K562 (cell line): ENCODE measurements at regions not wholly inside any gene's neighbourhood (a gene's known extent, or its start where the extent isn't known, plus 50 kb on each side); places are given as distances from the start of the nearest gene placed in this dataset.

Experiments
- ATAC-seq: fragments of 200-7000 bp; cut with Tn5 transposase; 3 replicates; pipeline ENCODE4 v1.9.1; 2020; ENCODE audit warnings: moderate library complexity
- BruUV-seq: library from RNA; stranded (reverse); fragments of 400-500 nt; replicated peaks from 2 replicates; lab custom pipeline; 2021; lab: Mats Ljungman, UMichigan
- CTCF ChIA-PET: fragments of 300-600 bp; formaldehyde crosslinking; extraction: SDS; loops from one replicate; lab custom pipeline; 2021; ENCODE audit warnings: low intra/inter-chr PET ratio; lab: Yijun Ruan, JAX
- POLR2A ChIA-PET: fragments of 300-600, 350-650 bp; sonication (Branson Sonifier 250); formaldehyde crosslinking; extraction: SDS; loops from one replicate; lab custom pipeline; 2021; ENCODE audit warnings: antibody characterized with exemption, inconsistent platforms; lab: Yijun Ruan, JAX
- DNase-seq, 4 experiments: peaks; one replicate each; pipeline versions ENCODE4 v3.0.0 to v3.0.0-alpha.2; 2011 to 2018; ENCODE audit warnings: low spot score in 3 of 4, mixed read lengths in 3 of 4; ENCODE audit errors: extremely low read depth in 1 of 4
- FAIRE-seq: peaks from 2 replicates; lab custom pipeline; 2011; peaks lifted over from hg19 to GRCh38; lab: Jason Lieb, UNC
- H2AFZ ChIP-seq: 2 replicates; pipeline ENCODE4 v1.6.0; 2011; ENCODE audit warnings: low read depth, low read length, control low read depth, inconsistent platforms
- H3K27ac ChIP-seq: fragments of 200-600 bp; 3 replicates; pipeline ENCODE4 v1.8.0; 2011; ENCODE audit warnings: low read depth, mild to moderate bottlenecking, control low read depth, inconsistent platforms, low read length, moderate library complexity, mixed read lengths; ENCODE audit errors: extremely low read depth
- H3K27me3 ChIP-seq, 2 experiments: fragments of 300-600 bp in 1 of 2; 2 replicates in 1 of 2; 3 replicates in 1 of 2; pipeline versions ENCODE4 v1.6.0 to v1.8.0; 2011; ENCODE audit warnings: inconsistent platforms in 2 of 2, low read length in 2 of 2, mild to moderate bottlenecking in 1 of 2, mixed read lengths in 1 of 2, moderate library complexity in 1 of 2; ENCODE audit not compliant: control insufficient read depth in 2 of 2, insufficient read depth in 2 of 2
- H3K36me3 ChIP-seq: fragments of 300-600 bp; 3 replicates; pipeline ENCODE4 v1.8.0; 2011; ENCODE audit warnings: mild to moderate bottlenecking, low read length, inconsistent platforms; ENCODE audit not compliant: control insufficient read depth, insufficient read depth
- H3K4me1 ChIP-seq, 2 experiments: fragments of 200-600 bp in 1 of 2; replicated peaks in 1 of 2; 2 replicates in 1 of 2; 3 replicates in 1 of 2; pipeline versions ENCODE4 v1.5.1 to v1.8.0; 2011; ENCODE audit warnings: inconsistent platforms in 2 of 2, low read length in 2 of 2, mild to moderate bottlenecking in 1 of 2, mixed read lengths in 1 of 2, moderate library complexity in 1 of 2; ENCODE audit not compliant: control insufficient read depth in 2 of 2, insufficient read depth in 2 of 2
- H3K4me2 ChIP-seq: 2 replicates; pipeline ENCODE4 v1.6.1; 2011; ENCODE audit warnings: low read length, control low read depth, inconsistent platforms, mixed read lengths; ENCODE audit not compliant: insufficient read depth
- H3K4me3 ChIP-seq: fragments of 200-600 bp; sonication (generic), shearing (Covaris generic); 2 replicates; pipeline ENCODE4 v1.5.1; 2016; ENCODE audit warnings: control low read depth, inconsistent platforms
- H3K79me2 ChIP-seq: fragments of 200-600 bp; 3 replicates; pipeline ENCODE4 v1.8.0; 2011; ENCODE audit warnings: low read length, inconsistent platforms; ENCODE audit not compliant: control insufficient read depth, insufficient read depth
- H3K9ac ChIP-seq, 2 experiments: 2 replicates each; pipeline versions ENCODE4 v1.6.0 to v1.6.1; 2011; ENCODE audit warnings: low read depth in 2 of 2, low read length in 2 of 2, control low read depth in 1 of 2, inconsistent platforms in 1 of 2, mild to moderate bottlenecking in 1 of 2, mixed read lengths in 1 of 2; ENCODE audit not compliant: insufficient read depth in 1 of 2
- H3K9me1 ChIP-seq: one replicate; pipeline ENCODE4 v1.6.0; 2011; ENCODE audit warnings: inconsistent platforms, mild to moderate bottlenecking, low read length, moderate library complexity; ENCODE audit not compliant: control insufficient read depth, insufficient read depth
- H3K9me3 ChIP-seq: replicated peaks from 2 replicates; pipeline ENCODE4 v1.5.1; 2011; ENCODE audit warnings: low read depth, low read length, inconsistent platforms; ENCODE audit not compliant: control insufficient read depth, insufficient read depth
- H4K20me1 ChIP-seq: replicated peaks from 2 replicates; pipeline ENCODE4 v1.6.1; 2011; ENCODE audit warnings: low read length, inconsistent platforms, mixed read lengths; ENCODE audit not compliant: control insufficient read depth, insufficient read depth
- ADNP ChIP-seq: fragments of 200-800 bp; sonication (Bioruptor generic); IDR thresholded peaks from 2 replicates; pipeline ENCODE4 v1.6.1; 2016; ENCODE audit warnings: missing genetic modification characterization, missing compliant biosample characterization
- BMI1 ChIP-seq: fragments of 150-350 bp; IDR thresholded peaks from 2 replicates; pipeline ENCODE4 v1.6.1; 2014; ENCODE audit warnings: low read length
- CBFB ChIP-seq: sonication (generic); formaldehyde crosslinking; IDR thresholded peaks from 2 replicates; pipeline ENCODE4 v1.4.0; 2020; ENCODE audit warnings: mild to moderate bottlenecking, missing genetic modification reagents
- CSDE1 ChIP-seq, 2 experiments: fragments of 450-650 bp; IDR thresholded peaks; 2 replicates each; pipeline ENCODE4 v1.6.1; 2016; ENCODE audit warnings: mild to moderate bottlenecking in 1 of 2
- ELF4 ChIP-seq: fragments of 450-650 bp; formaldehyde crosslinking; IDR thresholded peaks from 2 replicates; pipeline ENCODE4 v1.4.0; 2022; ENCODE audit warnings: missing genetic modification characterization
- HDAC6 ChIP-seq: IDR thresholded peaks from 2 replicates; pipeline ENCODE4 v1.6.1; 2012; ENCODE audit warnings: low read depth, mild to moderate bottlenecking, control low read depth, inconsistent platforms, low read length, moderate library complexity
- OTX1 ChIP-seq: fragments of 450-650 bp; formaldehyde crosslinking; IDR thresholded peaks from 2 replicates; pipeline ENCODE4 v1.4.0; 2022; ENCODE audit warnings: mild to moderate bottlenecking
- PCBP2 ChIP-seq: fragments of 200-400 bp; formaldehyde crosslinking; IDR thresholded peaks from 2 replicates; pipeline ENCODE4 v1.6.1; 2018; ENCODE audit warnings: low read length, low read depth, mild to moderate bottlenecking, moderate library complexity; ENCODE audit not compliant: poor library complexity, severe bottlenecking
- SAP30 ChIP-seq: fragments of 200-600 bp; sonication (generic); IDR thresholded peaks from 2 replicates; pipeline ENCODE4 v1.6.1; 2012; ENCODE audit warnings: borderline replicate concordance, low read depth, mild to moderate bottlenecking, moderate library complexity, low read length, control low read depth, inconsistent platforms; ENCODE audit not compliant: insufficient read depth, poor library complexity, severe bottlenecking
- SETDB1 ChIP-seq: IDR thresholded peaks from one replicate; pipeline ENCODE4 v1.6.1; 2012; ENCODE audit warnings: low read length, control low read depth, inconsistent platforms
- SNRNP70 ChIP-seq: fragments of 200-400 bp; formaldehyde crosslinking; optimal IDR thresholded peaks from 2 replicates; pipeline ENCODE3; 2017; ENCODE audit warnings: low read depth, low read length
- TFAM ChIP-seq: fragments of 250-450 bp; sonication (Bioruptor Pico); conservative IDR thresholded peaks from 2 replicates; pipeline ENCODE4 v1.5.0; 2021; ENCODE audit warnings: mild to moderate bottlenecking, moderate library complexity
- TFAP4 ChIP-seq: sonication (generic); formaldehyde crosslinking; IDR thresholded peaks from 2 replicates; pipeline ENCODE4 v1.8.0; 2022; ENCODE audit warnings: missing genetic modification reagents, mild to moderate bottlenecking, moderate library complexity, borderline replicate concordance
- ZBTB17 ChIP-seq: fragments of 450-650 bp; formaldehyde crosslinking; IDR thresholded peaks from 2 replicates; pipeline ENCODE4 v1.4.0; 2020; ENCODE audit warnings: mild to moderate bottlenecking
- ZBTB8A ChIP-seq: fragments of 450-650 bp; IDR thresholded peaks from 2 replicates; pipeline ENCODE4 v1.6.1; 2018; ENCODE audit warnings: mild to moderate bottlenecking, moderate library complexity; ENCODE audit not compliant: partially characterized antibody
- ZNF12 ChIP-seq: sonication (generic); formaldehyde crosslinking; IDR thresholded peaks from 2 replicates; pipeline ENCODE4 v1.4.0; 2020; ENCODE audit warnings: mild to moderate bottlenecking, missing genetic modification reagents
- ZNF165 ChIP-seq: fragments of 250-450 bp; sonication (Bioruptor Pico); IDR thresholded peaks from 2 replicates; pipeline ENCODE4 v1.4.0; 2020; ENCODE audit warnings: borderline replicate concordance
- ZNF668 ChIP-seq: fragments of 250-450 bp; sonication (Bioruptor Pico); IDR thresholded peaks from 2 replicates; pipeline ENCODE4 v1.8.0; 2022; ENCODE audit warnings: mild to moderate bottlenecking, inconsistent platforms
- WGBS: fragments of 100-300 bp; shearing (Covaris generic); methylation state at CpG from one replicate; pipeline ENCODE4 v1.1.6; 2016; ENCODE audit warnings: low coverage, mixed read lengths; ENCODE audit not compliant: insufficient coverage; ENCODE audit errors: missing lambda C conversion rate; 5-methylcytosine and 5-hydroxymethylcytosine counted together
- in situ Hi-C: fragments of 300-500 bp; cut with MboI; formaldehyde crosslinking; loops from 4 replicates; pipeline ENCODE4 v1.15.0; 2018; ENCODE audit warnings: inconsistent platforms, mixed read lengths
- intact Hi-C: fragments of 100-400 bp; cut with micrococcal nuclease; formaldehyde crosslinking; loops from 2 replicates; pipeline ENCODE4 v1.14.2; 2022

GRCh38 chr4:64880557-64880956 lies 471.3 kb upstream of the TECRL start:
- H3K36me3 ChIP-seq = no peaks in the 10 kb centered on the region
- no peaks in the 10 kb centered on the region for H3K9me1 ChIP-seq
- CTCF ChIA-PET = no interaction called here
- FAIRE-seq = no peak
- no TSS peak for BruUV-seq
- intact Hi-C loops (no loop called here), in situ Hi-C loops (no loop called here)
- H3K9me3 ChIP-seq = no peaks in the 10 kb centered on the region
- H2AFZ ChIP-seq = no peak overlapping the region
- no peak overlapping the region for H3K4me2 ChIP-seq
- no peak overlapping the region for H3K9ac ChIP-seq
- TF ChIP-seq ADNP (tag) (no peak), ZNF668 (CRISPR knock-in tag) (no peak), CBFB (no peak), SAP30 (no peak), ZBTB8A (no peak), SETDB1 (no peak), BMI1 (no peak), ELF4 (CRISPR knock-in tag) (no peak), ZNF12 (CRISPR knock-in tag) (no peak), ZNF165 (CRISPR knock-in tag) (no peak), TFAM (CRISPR knock-in tag) (no peak), OTX1 (CRISPR knock-in tag) (no peak), CSDE1 (IDR thresholded peaks at IDR 0.05) (no peak), TFAP4 (CRISPR knock-in tag) (no peak), PCBP2 (no peak), SNRNP70 (no peak), HDAC6 (no peak), ZBTB17 (no peak)
- 4% methylated on average over 12 of the region's 12 CpGs for WGBS
- no peak for ATAC-seq
- no peak overlapping the region for H3K27ac ChIP-seq
- H3K4me3 ChIP-seq = no peak overlapping the region
- no peaks in the 10 kb centered on the region for H3K27me3 ChIP-seq
- H4K20me1 ChIP-seq = no peaks in the 10 kb centered on the region
- POLR2A ChIA-PET = no interaction called here
- no peaks in the 10 kb centered on the region for H3K79me2 ChIP-seq
- no peaks in the 10 kb centered on the region for H3K4me1 ChIP-seq
- DNase-seq = no peak
